Cerebellar cortex (tissue), 1 donor: ENCODE measurements at regions not wholly inside any gene's neighbourhood (a gene's known extent, or its start where the extent isn't known, plus 50 kb on each side); places are given as distances from the start of the nearest gene placed in this dataset.
"Not testable (repeated sequence)": the region's sequence is repeated elsewhere in the genome, so short reads cannot be mapped to it uniquely, and the experiment has no call there.

Source experiments
- DNase-seq: peaks from one replicate; pipeline ENCODE4 v3.0.0-alpha.2; 2015; ENCODE audit warnings: low spot score

- no peak for DNase-seq
Observed at GRCh38 chr1:65062339-65062738, 85.7 kb upstream of the AK4 start.

- DNase-seq, result no peak
Observed at GRCh38 chr1:65063025-65063424, 85.0 kb upstream of the AK4 start.

- DNase-seq, result no peak
Observed at GRCh38 chr1:65064981-65065380, 83.0 kb upstream of the AK4 start.

GRCh38 chr1:65065524-65066418 lies 82.2 kb upstream of the AK4 start:
- DNase-seq, result no peak

- no peak for DNase-seq
Observed at GRCh38 chr1:65066419-65066765, 81.6 kb upstream of the AK4 start.

GRCh38 chr1:65066766-65067490 lies 81.1 kb upstream of the AK4 start:
- DNase-seq, result peak; percentile 91

GRCh38 chr1:65067491-65068201 lies 80.4 kb upstream of the AK4 start:
- DNase-seq, result peak; percentile 89

GRCh38 chr1:65068202-65069010 lies 79.6 kb upstream of the AK4 start:
- DNase-seq, result peak; percentile 63

GRCh38 chr1:65069011-65069565 lies 78.9 kb upstream of the AK4 start:
- no peak for DNase-seq

GRCh38 chr1:65072845-65073244 lies 75.2 kb upstream of the AK4 start:
- no peak for DNase-seq

GRCh38 chr1:65075123-65075976 lies 72.7 kb upstream of the AK4 start:
- peak; percentile 71 for DNase-seq

- no peak for DNase-seq
Observed at GRCh38 chr1:65077369-65077768, 70.6 kb upstream of the AK4 start.

- no peak for DNase-seq
Observed at GRCh38 chr1:65079941-65080340, 68.1 kb upstream of the AK4 start.

GRCh38 chr1:65082346-65083040 lies 65.5 kb upstream of the AK4 start:
- no peak for DNase-seq

GRCh38 chr1:65083263-65083896 lies 64.6 kb upstream of the AK4 start:
- DNase-seq, result no peak

- DNase-seq, result no peak
Observed at GRCh38 chr1:65084066-65084465, 63.9 kb upstream of the AK4 start.

GRCh38 chr1:65087519-65087918 lies 60.5 kb upstream of the AK4 start:
- not testable (repeated sequence) for DNase-seq

- DNase-seq, result no peak
Observed at GRCh38 chr1:65090406-65090805, 57.6 kb upstream of the AK4 start.

GRCh38 chr1:65092691-65093090 lies 55.3 kb upstream of the AK4 start:
- DNase-seq, result no peak

GRCh38 chr1:65097076-65097475 lies 50.9 kb upstream of the AK4 start:
- no peak for DNase-seq
